MM.1S (cell line): ENCODE measurements at regions not wholly inside any gene's neighbourhood (a gene's known extent, or its start where the extent isn't known, plus 50 kb on each side); places are given as distances from the start of the nearest gene placed in this dataset.

ENCODE experiments used
- DNase-seq: peaks from one replicate; pipeline ENCODE4 v3.0.0-alpha.2; 2015
- H2AFZ ChIP-seq: fragments of 300-600 bp; sonication (generic); 2 replicates; pipeline ENCODE4 v1.6.0; 2016; ENCODE audit warnings: antibody characterized with exemption, low read length
- H3F3A ChIP-seq: fragments of 300-600 bp; sonication (generic); 2 replicates; pipeline ENCODE4 v1.6.1; 2016; ENCODE audit warnings: mild to moderate bottlenecking, antibody characterized with exemption, low read length, moderate library complexity, mixed read lengths; ENCODE audit not compliant: insufficient read depth
- H3K27ac ChIP-seq: fragments of 300-600 bp; sonication (generic); 2 replicates; pipeline ENCODE4 v1.5.1; 2016; ENCODE audit warnings: mild to moderate bottlenecking, low read length
- H3K27me3 ChIP-seq: fragments of 300-600 bp; sonication (generic); replicated peaks from 2 replicates; pipeline ENCODE4 v1.6.0; 2016; ENCODE audit warnings: low read length; ENCODE audit not compliant: insufficient read depth
- H3K36me3 ChIP-seq: fragments of 300-600 bp; sonication (generic); replicated peaks from 2 replicates; pipeline ENCODE4 v1.6.1; 2016; ENCODE audit warnings: mild to moderate bottlenecking, low read length, mixed read lengths; ENCODE audit not compliant: insufficient read depth
- H3K4me1 ChIP-seq: fragments of 300-600 bp; sonication (generic); 2 replicates; pipeline ENCODE4 v1.6.1; 2016; ENCODE audit warnings: low read length, mixed read lengths
- H3K4me2 ChIP-seq: fragments of 300-600 bp; sonication (generic); 2 replicates; pipeline ENCODE4 v1.6.0; 2016; ENCODE audit warnings: low read depth, low read length
- H3K4me3 ChIP-seq: fragments of 300-600 bp; sonication (generic); 2 replicates; pipeline ENCODE4 v1.5.1; 2016; ENCODE audit warnings: low read length, mixed read lengths
- H3K79me2 ChIP-seq: fragments of 300-600 bp; sonication (generic); 2 replicates; pipeline ENCODE4 v1.6.1; 2016; ENCODE audit warnings: mixed run types, low read length, mixed read lengths
- H3K9ac ChIP-seq: fragments of 300-600 bp; sonication (generic); 2 replicates; pipeline ENCODE4 v1.6.1; 2016; ENCODE audit warnings: low read length, mixed read lengths
- H3K9me2 ChIP-seq: fragments of 300-600 bp; sonication (generic); replicated peaks from 2 replicates; pipeline ENCODE4 v1.6.1; 2016; ENCODE audit warnings: mild to moderate bottlenecking, low read length, mixed read lengths; ENCODE audit not compliant: insufficient read depth
- H3K9me3 ChIP-seq: fragments of 300-600 bp; sonication (generic); replicated peaks from 2 replicates; pipeline ENCODE4 v1.6.1; 2016; ENCODE audit warnings: mild to moderate bottlenecking, low read length, mixed read lengths; ENCODE audit not compliant: insufficient read depth
- H4K20me1 ChIP-seq: fragments of 300-600 bp; sonication (generic); 2 replicates; pipeline ENCODE4 v1.6.1; 2016; ENCODE audit warnings: mild to moderate bottlenecking, low read length, moderate library complexity, mixed read lengths; ENCODE audit not compliant: insufficient read depth
- CTCF ChIP-seq: fragments of 300-600 bp; sonication (generic); IDR thresholded peaks from 2 replicates; pipeline ENCODE4 v1.5.1; 2016; ENCODE audit warnings: antibody characterized with exemption, low read length, mixed read lengths
- EZH2 ChIP-seq: fragments of 300-600 bp; sonication (generic); optimal IDR thresholded peaks from 2 replicates; pipeline ENCODE3; 2017; ENCODE audit warnings: low read depth, mild to moderate bottlenecking, antibody characterized with exemption, low read length, mixed read lengths
- EZH2phosphoT487 ChIP-seq: fragments of 300-600 bp; sonication (generic); IDR thresholded peaks from 2 replicates; pipeline ENCODE4 v1.6.1; 2018; ENCODE audit warnings: antibody characterized with exemption, low read length

GRCh38 chr3:18512007-18512406 is 86.9 kb upstream of the SATB1 start:
- no peak for DNase-seq
- Histone ChIP-seq H3K4me3 (no peak overlapping the region), H3K9me3 (no peaks in the 10 kb centered on the region), H3K9ac (no peak overlapping the region), H3K4me1 (no peaks in the 10 kb centered on the region), H3K36me3 (no peaks in the 10 kb centered on the region), H3K27me3 (no peaks in the 10 kb centered on the region), H3K79me2 (no peaks in the 10 kb centered on the region), H2AFZ (no peak overlapping the region), H3K4me2 (no peak overlapping the region), H3K27ac (no peak overlapping the region), H3F3A (no peaks in the 10 kb centered on the region), H3K9me2 (no peaks in the 10 kb centered on the region), H4K20me1 (no peaks in the 10 kb centered on the region)
- TF ChIP-seq EZH2phosphoT487 (no peak), EZH2 (no peak)

GRCh38 chr3:18510947-18511346 is 85.8 kb upstream of the SATB1 start:
- Histone ChIP-seq H3K9me2 (no peaks in the 10 kb centered on the region), H3F3A (no peaks in the 10 kb centered on the region), H3K79me2 (no peaks in the 10 kb centered on the region), H3K27ac (no peak overlapping the region), H3K4me1 (no peaks in the 10 kb centered on the region), H2AFZ (no peak overlapping the region), H4K20me1 (no peaks in the 10 kb centered on the region), H3K36me3 (no peaks in the 10 kb centered on the region), H3K9me3 (no peaks in the 10 kb centered on the region), H3K4me3 (no peak overlapping the region), H3K27me3 (no peaks in the 10 kb centered on the region), H3K4me2 (no peak overlapping the region), H3K9ac (no peak overlapping the region)
- TF ChIP-seq EZH2: no peak
- no peak for TF ChIP-seq EZH2phosphoT487
- no peak for TF ChIP-seq CTCF
- DNase-seq: no peak

- Histone ChIP-seq H3K4me2 (no peak overlapping the region), H3K9me2 (no peaks in the 10 kb centered on the region), H2AFZ (no peak overlapping the region), H3K9me3 (no peaks in the 10 kb centered on the region), H3K4me3 (no peak overlapping the region), H4K20me1 (no peaks in the 10 kb centered on the region), H3K9ac (no peak overlapping the region), H3K36me3 (no peaks in the 10 kb centered on the region), H3K79me2 (no peaks in the 10 kb centered on the region), H3K27me3 (no peaks in the 10 kb centered on the region), H3F3A (no peaks in the 10 kb centered on the region), H3K27ac (no peak overlapping the region), H3K4me1 (no peaks in the 10 kb centered on the region)
- no peak for DNase-seq
- TF ChIP-seq EZH2phosphoT487: no peak
Observed at GRCh38 chr3:18507333-18507732, 82.2 kb upstream of the SATB1 start.

- Histone ChIP-seq H2AFZ (no peak overlapping the region), H3K4me1 (no peaks in the 10 kb centered on the region), H3F3A (no peaks in the 10 kb centered on the region), H3K27me3 (no peaks in the 10 kb centered on the region), H3K4me3 (no peak overlapping the region), H3K36me3 (no peaks in the 10 kb centered on the region), H3K9me3 (no peaks in the 10 kb centered on the region), H4K20me1 (no peaks in the 10 kb centered on the region), H3K9me2 (no peaks in the 10 kb centered on the region), H3K4me2 (no peak overlapping the region), H3K27ac (no peak overlapping the region), H3K79me2 (no peaks in the 10 kb centered on the region), H3K9ac (no peak overlapping the region)
- no peak for DNase-seq
- TF ChIP-seq EZH2 (no peak), EZH2phosphoT487 (no peak), CTCF (no peak)
Observed at GRCh38 chr3:18505056-18505455, 79.9 kb upstream of the SATB1 start.
